A549 (cell line): ENCODE measurements at regions not wholly inside any gene's neighbourhood (a gene's known extent, or its start where the extent isn't known, plus 50 kb on each side); places are given as distances from the start of the nearest gene placed in this dataset.

Experiments used
- ATAC-seq, 2 experiments: fragments of 200-7000 bp in 1 of 2; fragments of >200 bp in 1 of 2; cut with Nextera tagmentation in 1 of 2; cut with Tn5 transposase in 1 of 2; 3 replicates each; pipeline versions ENCODE4 v1.8.0 to v1.9.1; 2018 to 2020; ENCODE audit warnings: mild to moderate bottlenecking in 1 of 2, moderate library complexity in 1 of 2
- CTCF ChIA-PET: fragments of 300-600 bp; sonication (Branson Sonifier 250); formaldehyde crosslinking; extraction: SDS; loops from one replicate; lab custom pipeline; 2021; ENCODE audit warnings: antibody characterized with exemption, inconsistent platforms; lab: Yijun Ruan, JAX
- POLR2A ChIA-PET: fragments of 350-600 bp; formaldehyde crosslinking; extraction: SDS; loops from one replicate; lab custom pipeline; 2021; ENCODE audit warnings: antibody characterized with exemption, inconsistent platforms; lab: Yijun Ruan, JAX
- DNase-seq, 2 experiments: peaks; one replicate each; pipeline versions ENCODE4 v3.0.0 to v3.0.0-alpha.2; 2011 to 2016; ENCODE audit warnings: low read depth in 1 of 2, low spot score in 1 of 2
- FAIRE-seq: peaks from 2 replicates; lab custom pipeline; 2011; peaks lifted over from hg19 to GRCh38; lab: Jason Lieb, UNC
- H3K27ac ChIP-seq, 2 experiments: fragments of >200 bp; sonication (Bioruptor Twin); formaldehyde crosslinking; 3 replicates each; pipeline ENCODE4 v1.5.1; 2016 to 2017
- H3K4me1 ChIP-seq: fragments of >200 bp; sonication (Bioruptor Twin); formaldehyde crosslinking; 3 replicates; pipeline ENCODE4 v1.6.1; 2016
- H3K4me2 ChIP-seq: fragments of >200 bp; sonication (Bioruptor Twin); formaldehyde crosslinking; 3 replicates; pipeline ENCODE4 v1.6.1; 2016
- H3K4me3 ChIP-seq: fragments of >200 bp; sonication (Bioruptor Twin); formaldehyde crosslinking; 3 replicates; pipeline ENCODE4 v1.5.1; 2016
- H3K9me3 ChIP-seq: fragments of >200 bp; sonication (Bioruptor Twin); formaldehyde crosslinking; 3 replicates; pipeline ENCODE4 v1.6.1; 2016
- BHLHE40 ChIP-seq: IDR thresholded peaks from 2 replicates; pipeline ENCODE4 v1.6.1; 2012; ENCODE audit warnings: low read depth, low read length, inconsistent platforms
- CEBPB ChIP-seq, 2 experiments: fragments of >200 bp in 1 of 2; sonication (Bioruptor Twin) in 1 of 2; formaldehyde crosslinking in 1 of 2; IDR thresholded peaks; 2 replicates each; pipeline ENCODE4 v1.6.1; 2012 to 2016
- CHD2 ChIP-seq: fragments of 150-350 bp; IDR thresholded peaks from 2 replicates; pipeline ENCODE4 v1.6.1; 2014; ENCODE audit warnings: low read length; ENCODE audit not compliant: partially characterized antibody
- E2F6 ChIP-seq: IDR thresholded peaks from 2 replicates; pipeline ENCODE4 v1.6.1; 2012; ENCODE audit warnings: low read depth, borderline replicate concordance
- ESRRA ChIP-seq: fragments of 150-350 bp; IDR thresholded peaks from 2 replicates; pipeline ENCODE4 v1.6.1; 2014; ENCODE audit warnings: mild to moderate bottlenecking, low read length, borderline replicate concordance
- HOXB5 ChIP-seq: fragments of 250-450 bp; sonication (Bioruptor Pico); IDR thresholded peaks from 2 replicates; pipeline ENCODE4 v1.5.0; 2020; ENCODE audit warnings: mild to moderate bottlenecking, moderate library complexity
- JUNB ChIP-seq: fragments of >200 bp; sonication (Bioruptor Twin); formaldehyde crosslinking; IDR thresholded peaks from 2 replicates; pipeline ENCODE4 v1.6.1; 2016
- MAFK ChIP-seq: fragments of 450-650 bp; IDR thresholded peaks from 2 replicates; pipeline ENCODE4 v1.6.1; 2014; ENCODE audit not compliant: partially characterized antibody
- MAZ ChIP-seq: fragments of 150-350 bp; IDR thresholded peaks from 2 replicates; pipeline ENCODE4 v1.6.1; 2014; ENCODE audit warnings: antibody characterized with exemption, low read depth, low read length, borderline replicate concordance
- NFE2L2 ChIP-seq: fragments of 150-350 bp; conservative IDR thresholded peaks from 2 replicates; pipeline ENCODE4 v1.6.1; 2014; ENCODE audit warnings: low read length
- NPAS2 ChIP-seq: fragments of 250-450 bp; sonication (Bioruptor Pico); IDR thresholded peaks from 2 replicates; pipeline ENCODE4 v1.8.0; 2022; ENCODE audit warnings: mild to moderate bottlenecking, moderate library complexity, borderline replicate concordance
- RCOR1 ChIP-seq: fragments of 150-350 bp; IDR thresholded peaks from 2 replicates; pipeline ENCODE4 v1.6.1; 2014; ENCODE audit warnings: antibody characterized with exemption, low read length, low read depth
- SREBF2 ChIP-seq: fragments of 450-650 bp; IDR thresholded peaks from 2 replicates; pipeline ENCODE4 v1.6.1; 2014; ENCODE audit warnings: mild to moderate bottlenecking, moderate library complexity
- TFCP2L1 ChIP-seq: fragments of 250-450 bp; sonication (Bioruptor Pico); IDR thresholded peaks from 2 replicates; pipeline ENCODE4 v1.5.0; 2021; ENCODE audit warnings: mild to moderate bottlenecking
- ZSCAN20 ChIP-seq: fragments of 250-450 bp; sonication (Bioruptor Pico); IDR thresholded peaks from 2 replicates; pipeline ENCODE4 v1.8.0; 2022; ENCODE audit warnings: mild to moderate bottlenecking, moderate library complexity
- WGBS: methylation state at CpG from one replicate; pipeline ENCODE4 v1.1.6; 2017; ENCODE audit errors: missing lambda C conversion rate; 5-methylcytosine and 5-hydroxymethylcytosine counted together
- TF ChIP-seq, protein P1 (sequence below): fragments of 150-350 bp; IDR thresholded peaks from 2 replicates; pipeline ENCODE4 v1.6.1; 2014; ENCODE audit warnings: low read depth, mild to moderate bottlenecking, low read length
- TF ChIP-seq, protein P2 (sequence below): fragments of 250-450 bp; sonication (Bioruptor Pico); IDR thresholded peaks from 2 replicates; pipeline ENCODE4 v1.5.0; 2020; ENCODE audit warnings: low read depth, mild to moderate bottlenecking, moderate library complexity
- TF ChIP-seq, protein P3 (sequence below): fragments of >200 bp; sonication (Bioruptor Twin); formaldehyde crosslinking; IDR thresholded peaks from 3 replicates; pipeline ENCODE4 v1.6.1; 2016
- TF ChIP-seq, protein P4 (sequence below): fragments of 200-600 bp; sonication (generic); IDR thresholded peaks from 2 replicates; pipeline ENCODE4 v1.6.1; 2016; ENCODE audit warnings: antibody characterized with exemption, mild to moderate bottlenecking, moderate library complexity

GRCh38 chr5:53291528-53291927 is 182.0 kb upstream of the MOCS2 start:
- Histone ChIP-seq H3K4me1 (no peaks in the 10 kb centered on the region), H3K9me3 (no peaks in the 10 kb centered on the region), H3K4me3 (no peak overlapping the region), H3K27ac (no peak overlapping the region), H3K4me2 (no peak overlapping the region)
- CTCF ChIA-PET, result interaction anchor here (0.5 to 1.7 kb wide), 3 partner anchors 15 to 239 kb away, joined by 3 to 4 read pairs (median 3); no protein-coding TSS in a partner anchor
- POLR2A ChIA-PET, result interaction anchor here (0.5 kb wide), 1 partner anchor 1019 kb away, joined by 3 read pairs; the partner anchor contains the start of gene ARL15
- TF ChIP-seq BHLHE40 (no peak), ZSCAN20 (CRISPR knock-in tag) (no peak), ESRRA (no peak), CEBPB (IDR thresholded peaks at IDR 0.05) (0 out of 4 replicates have a peak, but pooled peaks of 1 of the 2 experiments have one; percentile 10), MAFK (peak; percentile 47), JUNB (no peak)
- TF ChIP-seq, protein P1, sequence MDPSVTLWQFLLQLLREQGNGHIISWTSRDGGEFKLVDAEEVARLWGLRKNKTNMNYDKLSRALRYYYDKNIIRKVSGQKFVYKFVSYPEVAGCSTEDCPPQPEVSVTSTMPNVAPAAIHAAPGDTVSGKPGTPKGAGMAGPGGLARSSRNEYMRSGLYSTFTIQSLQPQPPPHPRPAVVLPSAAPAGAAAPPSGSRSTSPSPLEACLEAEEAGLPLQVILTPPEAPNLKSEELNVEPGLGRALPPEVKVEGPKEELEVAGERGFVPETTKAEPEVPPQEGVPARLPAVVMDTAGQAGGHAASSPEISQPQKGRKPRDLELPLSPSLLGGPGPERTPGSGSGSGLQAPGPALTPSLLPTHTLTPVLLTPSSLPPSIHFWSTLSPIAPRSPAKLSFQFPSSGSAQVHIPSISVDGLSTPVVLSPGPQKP, result no peak
- no peak for FAIRE-seq
- ATAC-seq, result no peak
- DNase-seq, result no peak

GRCh38 chr5:53298841-53299240 is 181.6 kb upstream of the FST start:
- no peak for ATAC-seq
- Histone ChIP-seq H3K4me1 (no peaks in the 10 kb centered on the region), H3K4me2 (no peak overlapping the region), H3K9me3 (no peaks in the 10 kb centered on the region), H3K27ac (no peak overlapping the region), H3K4me3 (no peak overlapping the region)
- WGBS, result 70% methylated on average over 5 of the region's 5 CpGs
- POLR2A ChIA-PET, result no interaction called here
- no peak for DNase-seq
- CTCF ChIA-PET, result no interaction called here
- peak; percentile 32 for FAIRE-seq
- no peak for TF ChIP-seq CHD2
- no peak for TF ChIP-seq NPAS2 (CRISPR knock-in tag)
- TF ChIP-seq, protein P2, sequence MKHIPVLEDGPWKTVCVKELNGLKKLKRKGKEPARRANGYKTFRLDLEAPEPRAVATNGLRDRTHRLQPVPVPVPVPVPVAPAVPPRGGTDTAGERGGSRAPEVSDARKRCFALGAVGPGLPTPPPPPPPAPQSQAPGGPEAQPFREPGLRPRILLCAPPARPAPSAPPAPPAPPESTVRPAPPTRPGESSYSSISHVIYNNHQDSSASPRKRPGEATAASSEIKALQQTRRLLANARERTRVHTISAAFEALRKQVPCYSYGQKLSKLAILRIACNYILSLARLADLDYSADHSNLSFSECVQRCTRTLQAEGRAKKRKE, result no peak
- TF ChIP-seq, protein P3, sequence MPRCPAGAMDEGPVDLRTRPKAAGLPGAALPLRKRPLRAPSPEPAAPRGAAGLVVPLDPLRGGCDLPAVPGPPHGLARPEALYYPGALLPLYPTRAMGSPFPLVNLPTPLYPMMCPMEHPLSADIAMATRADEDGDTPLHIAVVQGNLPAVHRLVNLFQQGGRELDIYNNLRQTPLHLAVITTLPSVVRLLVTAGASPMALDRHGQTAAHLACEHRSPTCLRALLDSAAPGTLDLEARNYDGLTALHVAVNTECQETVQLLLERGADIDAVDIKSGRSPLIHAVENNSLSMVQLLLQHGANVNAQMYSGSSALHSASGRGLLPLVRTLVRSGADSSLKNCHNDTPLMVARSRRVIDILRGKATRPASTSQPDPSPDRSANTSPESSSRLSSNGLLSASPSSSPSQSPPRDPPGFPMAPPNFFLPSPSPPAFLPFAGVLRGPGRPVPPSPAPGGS, result no peak
- TF ChIP-seq JUNB, result no peak
- no peak for TF ChIP-seq NFE2L2
- TF ChIP-seq E2F6, result no peak
- no peak for TF ChIP-seq RCOR1
- TF ChIP-seq SREBF2, result no peak
- TF ChIP-seq, protein P4, sequence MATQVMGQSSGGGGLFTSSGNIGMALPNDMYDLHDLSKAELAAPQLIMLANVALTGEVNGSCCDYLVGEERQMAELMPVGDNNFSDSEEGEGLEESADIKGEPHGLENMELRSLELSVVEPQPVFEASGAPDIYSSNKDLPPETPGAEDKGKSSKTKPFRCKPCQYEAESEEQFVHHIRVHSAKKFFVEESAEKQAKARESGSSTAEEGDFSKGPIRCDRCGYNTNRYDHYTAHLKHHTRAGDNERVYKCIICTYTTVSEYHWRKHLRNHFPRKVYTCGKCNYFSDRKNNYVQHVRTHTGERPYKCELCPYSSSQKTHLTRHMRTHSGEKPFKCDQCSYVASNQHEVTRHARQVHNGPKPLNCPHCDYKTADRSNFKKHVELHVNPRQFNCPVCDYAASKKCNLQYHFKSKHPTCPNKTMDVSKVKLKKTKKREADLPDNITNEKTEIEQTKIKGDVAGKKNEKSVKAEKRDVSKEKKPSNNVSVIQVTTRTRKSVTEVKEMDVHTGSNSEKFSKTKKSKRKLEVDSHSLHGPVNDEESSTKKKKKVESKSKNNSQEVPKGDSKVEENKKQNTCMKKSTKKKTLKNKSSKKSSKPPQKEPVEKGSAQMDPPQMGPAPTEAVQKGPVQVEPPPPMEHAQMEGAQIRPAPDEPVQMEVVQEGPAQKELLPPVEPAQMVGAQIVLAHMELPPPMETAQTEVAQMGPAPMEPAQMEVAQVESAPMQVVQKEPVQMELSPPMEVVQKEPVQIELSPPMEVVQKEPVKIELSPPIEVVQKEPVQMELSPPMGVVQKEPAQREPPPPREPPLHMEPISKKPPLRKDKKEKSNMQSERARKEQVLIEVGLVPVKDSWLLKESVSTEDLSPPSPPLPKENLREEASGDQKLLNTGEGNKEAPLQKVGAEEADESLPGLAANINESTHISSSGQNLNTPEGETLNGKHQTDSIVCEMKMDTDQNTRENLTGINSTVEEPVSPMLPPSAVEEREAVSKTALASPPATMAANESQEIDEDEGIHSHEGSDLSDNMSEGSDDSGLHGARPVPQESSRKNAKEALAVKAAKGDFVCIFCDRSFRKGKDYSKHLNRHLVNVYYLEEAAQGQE, result no peak
- TF ChIP-seq HOXB5 (CRISPR knock-in tag), result no peak
- TF ChIP-seq TFCP2L1, result no peak
- TF ChIP-seq MAZ, result no peak
